Keratinocyte (primary cell): ENCODE measurements at regions not wholly inside any gene's neighbourhood (a gene's known extent, or its start where the extent isn't known, plus 50 kb on each side); places are given as distances from the start of the nearest gene placed in this dataset.

Experiments used
- EZH2 ChIP-seq: IDR thresholded peaks from one replicate; pipeline ENCODE4 v1.6.1; 2012; ENCODE audit warnings: inconsistent platforms, mild to moderate bottlenecking, low read length, moderate library complexity
- TF ChIP-seq, protein P1 (sequence below), 3 experiments: IDR thresholded peaks in 1 of 3; conservative IDR thresholded peaks in 1 of 3; optimal IDR thresholded peaks in 1 of 3; 2 replicates in 2 of 3; 3 replicates in 1 of 3; pipeline versions ENCODE3 to v1.5.1; 2011; ENCODE audit warnings: low read length in 3 of 3, mild to moderate bottlenecking in 3 of 3, moderate library complexity in 2 of 3, control low read depth in 1 of 3, inconsistent platforms in 1 of 3; ENCODE audit not compliant: insufficient read depth in 2 of 3; ENCODE audit errors: extremely low read depth in 1 of 3

DNA sequence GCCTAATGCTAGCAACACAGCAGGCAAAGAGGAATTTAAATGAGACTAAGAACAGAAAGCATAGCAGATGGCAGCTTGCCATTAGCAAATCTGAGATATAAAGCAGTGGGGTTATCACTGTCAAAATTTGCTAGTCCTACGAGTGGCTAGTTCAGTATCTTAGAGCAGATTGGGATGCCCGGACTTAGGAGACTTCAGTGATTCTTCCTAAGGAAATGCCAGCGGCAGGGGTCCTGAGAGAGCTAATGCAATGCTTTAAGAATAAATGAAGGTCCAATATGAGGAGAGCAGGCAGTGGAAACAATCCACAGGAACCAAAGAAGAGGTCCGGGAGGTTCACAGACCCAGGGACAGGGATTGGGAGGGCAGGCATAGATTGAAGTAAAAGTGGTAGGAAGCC, 169.3 kb upstream of the NPSR1 start:
- TF ChIP-seq, protein P1, sequence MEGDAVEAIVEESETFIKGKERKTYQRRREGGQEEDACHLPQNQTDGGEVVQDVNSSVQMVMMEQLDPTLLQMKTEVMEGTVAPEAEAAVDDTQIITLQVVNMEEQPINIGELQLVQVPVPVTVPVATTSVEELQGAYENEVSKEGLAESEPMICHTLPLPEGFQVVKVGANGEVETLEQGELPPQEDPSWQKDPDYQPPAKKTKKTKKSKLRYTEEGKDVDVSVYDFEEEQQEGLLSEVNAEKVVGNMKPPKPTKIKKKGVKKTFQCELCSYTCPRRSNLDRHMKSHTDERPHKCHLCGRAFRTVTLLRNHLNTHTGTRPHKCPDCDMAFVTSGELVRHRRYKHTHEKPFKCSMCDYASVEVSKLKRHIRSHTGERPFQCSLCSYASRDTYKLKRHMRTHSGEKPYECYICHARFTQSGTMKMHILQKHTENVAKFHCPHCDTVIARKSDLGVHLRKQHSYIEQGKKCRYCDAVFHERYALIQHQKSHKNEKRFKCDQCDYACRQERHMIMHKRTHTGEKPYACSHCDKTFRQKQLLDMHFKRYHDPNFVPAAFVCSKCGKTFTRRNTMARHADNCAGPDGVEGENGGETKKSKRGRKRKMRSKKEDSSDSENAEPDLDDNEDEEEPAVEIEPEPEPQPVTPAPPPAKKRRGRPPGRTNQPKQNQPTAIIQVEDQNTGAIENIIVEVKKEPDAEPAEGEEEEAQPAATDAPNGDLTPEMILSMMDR (optimal IDR thresholded peaks at IDR 0.05 in 1 of 3, IDR thresholded peaks at IDR 0.05 in 1 of 3, conservative IDR thresholded peaks at IDR 0.05 in 1 of 3; ENCODE audit: extremely low read depth in 1 of 3, insufficient read depth in 2 of 3, low read length in 3 of 3): no peak
- no peak for TF ChIP-seq EZH2
